C4-2B (cell line): ENCODE measurements at regions not wholly inside any gene's neighbourhood (a gene's known extent, or its start where the extent isn't known, plus 50 kb on each side); places are given as distances from the start of the nearest gene placed in this dataset.

ENCODE experiments used
- CTCF ChIP-seq: fragments of 450-650 bp; conservative IDR thresholded peaks from 2 replicates; pipeline ENCODE4 v1.5.1; 2017; ENCODE audit warnings: mild to moderate bottlenecking
- ZFX ChIP-seq: fragments of 450-650 bp; IDR thresholded peaks from 2 replicates; pipeline ENCODE4 v1.6.1; 2017

- no peak for TF ChIP-seq CTCF
- TF ChIP-seq ZFX, result no peak
Measured at GRCh38 chr7:27412164-27412563, 169.6 kb downstream of the EVX1 start.
